LNCaP clone FGC (cell line): ENCODE measurements at regions not wholly inside any gene's neighbourhood (a gene's known extent, or its start where the extent isn't known, plus 50 kb on each side); places are given as distances from the start of the nearest gene placed in this dataset.

Source experiments
- DNase-seq: peaks from one replicate; pipeline ENCODE4 v3.0.0-alpha.2; 2011; ENCODE audit warnings: low read depth
- H3K4me3 ChIP-seq: 2 replicates; pipeline ENCODE4 v1.5.1; 2011; ENCODE audit warnings: mild to moderate bottlenecking, low read depth, low read length, control low read depth
- TF ChIP-seq, protein P1 (sequence below): IDR thresholded peaks from 2 replicates; pipeline ENCODE4 v1.5.1; 2012; ENCODE audit warnings: mild to moderate bottlenecking; ENCODE audit not compliant: control insufficient read depth, insufficient read depth; ENCODE audit errors: extremely low read depth

DNA sequence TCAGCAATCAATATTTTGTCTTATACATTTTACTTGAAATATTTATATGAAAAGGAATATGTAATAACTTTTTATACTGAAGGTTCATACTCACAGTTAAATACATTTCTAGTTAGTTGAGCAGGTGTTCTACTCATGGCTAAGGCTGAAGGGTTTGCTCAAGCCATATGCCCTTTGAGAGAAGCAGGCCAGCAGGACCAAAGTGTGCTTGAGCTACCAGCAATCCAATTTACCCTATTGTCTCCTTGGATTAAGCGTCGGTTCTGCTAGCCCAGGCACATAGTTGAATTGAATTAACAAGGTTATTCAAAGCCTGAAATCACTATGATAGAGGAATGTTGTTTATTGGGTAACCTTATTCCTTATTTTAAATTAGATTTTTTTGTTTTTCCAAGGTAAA lies 151.5 kb upstream of the BACE2 start:
- TF ChIP-seq, protein P1, sequence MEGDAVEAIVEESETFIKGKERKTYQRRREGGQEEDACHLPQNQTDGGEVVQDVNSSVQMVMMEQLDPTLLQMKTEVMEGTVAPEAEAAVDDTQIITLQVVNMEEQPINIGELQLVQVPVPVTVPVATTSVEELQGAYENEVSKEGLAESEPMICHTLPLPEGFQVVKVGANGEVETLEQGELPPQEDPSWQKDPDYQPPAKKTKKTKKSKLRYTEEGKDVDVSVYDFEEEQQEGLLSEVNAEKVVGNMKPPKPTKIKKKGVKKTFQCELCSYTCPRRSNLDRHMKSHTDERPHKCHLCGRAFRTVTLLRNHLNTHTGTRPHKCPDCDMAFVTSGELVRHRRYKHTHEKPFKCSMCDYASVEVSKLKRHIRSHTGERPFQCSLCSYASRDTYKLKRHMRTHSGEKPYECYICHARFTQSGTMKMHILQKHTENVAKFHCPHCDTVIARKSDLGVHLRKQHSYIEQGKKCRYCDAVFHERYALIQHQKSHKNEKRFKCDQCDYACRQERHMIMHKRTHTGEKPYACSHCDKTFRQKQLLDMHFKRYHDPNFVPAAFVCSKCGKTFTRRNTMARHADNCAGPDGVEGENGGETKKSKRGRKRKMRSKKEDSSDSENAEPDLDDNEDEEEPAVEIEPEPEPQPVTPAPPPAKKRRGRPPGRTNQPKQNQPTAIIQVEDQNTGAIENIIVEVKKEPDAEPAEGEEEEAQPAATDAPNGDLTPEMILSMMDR = no peak
- DNase-seq = no peak
- H3K4me3 ChIP-seq = no peak overlapping the region

DNA sequence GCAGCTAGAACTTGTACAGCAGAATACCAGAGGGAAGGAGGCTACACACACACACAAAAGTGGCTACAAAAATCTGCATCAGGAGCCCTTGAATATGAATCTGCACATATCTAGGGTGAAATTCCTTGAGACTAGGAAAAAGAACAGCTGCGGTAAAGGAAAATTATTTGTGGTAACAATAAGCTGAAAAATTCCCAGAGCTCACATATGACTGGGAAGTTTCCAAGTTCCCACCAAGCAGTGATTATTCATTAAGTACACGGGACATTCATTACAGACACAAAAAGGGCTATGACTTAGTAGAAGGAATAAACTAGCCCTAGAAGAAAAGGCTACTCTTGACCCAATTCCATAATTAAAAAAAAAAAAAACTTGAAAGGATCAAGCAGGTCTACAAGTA lies 149.5 kb upstream of the BACE2 start:
- no peak overlapping the region for H3K4me3 ChIP-seq
- DNase-seq = no peak
- TF ChIP-seq, protein P1 = no peak

- no peak for DNase-seq
- TF ChIP-seq, protein P1 = no peak
- H3K4me3 ChIP-seq = no peak overlapping the region
These were observed 144.0 kb upstream of the BACE2 start for GRCh38 chr21:41023936-41024335.

- H3K4me3 ChIP-seq = no peak overlapping the region
- no peak for DNase-seq
- TF ChIP-seq, protein P1 = no peak
These were observed 143.6 kb upstream of the BACE2 start for GRCh38 chr21:41024341-41024740.

DNA sequence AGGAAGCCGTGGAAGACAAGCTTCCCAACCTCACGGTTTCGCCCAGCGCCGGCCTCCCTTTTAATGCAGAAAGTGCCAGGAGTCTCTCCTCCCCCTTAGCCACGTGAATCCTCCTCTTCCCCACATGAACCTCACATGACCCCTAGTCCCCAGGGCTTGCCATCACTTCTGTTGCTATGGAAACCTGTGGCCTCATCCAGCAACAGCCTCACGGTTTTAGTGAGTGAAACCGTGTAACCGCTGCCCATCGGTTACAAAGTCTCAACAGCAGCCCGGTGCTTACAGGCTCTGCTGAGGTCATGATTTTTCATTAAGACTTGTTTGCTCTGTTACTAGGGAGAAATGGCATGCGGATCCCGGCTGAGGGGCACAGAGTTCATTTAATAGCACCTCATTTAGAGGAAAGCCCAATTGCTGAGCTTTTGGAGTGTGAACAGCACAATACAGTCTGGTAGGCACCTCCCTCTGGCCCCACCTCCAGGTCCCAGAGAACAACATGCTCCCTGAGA lies 143.2 kb upstream of the BACE2 start:
- TF ChIP-seq, protein P1 = no peak
- DNase-seq = no peak
- H3K4me3 ChIP-seq = no peak overlapping the region

GRCh38 chr21:41029571-41029970 lies 138.4 kb upstream of the BACE2 start:
- TF ChIP-seq, protein P1 = no peak
- H3K4me3 ChIP-seq = no peak overlapping the region
- no peak for DNase-seq

GRCh38 chr21:41031701-41032220 lies 136.2 kb upstream of the BACE2 start:
- TF ChIP-seq, protein P1 = no peak
- no peak overlapping the region for H3K4me3 ChIP-seq
- DNase-seq = no peak
